HCT116 (cell line): ENCODE measurements at regions not wholly inside any gene's neighbourhood (a gene's known extent, or its start where the extent isn't known, plus 50 kb on each side); places are given as distances from the start of the nearest gene placed in this dataset.

Experiments used
- ATF3 ChIP-seq: IDR thresholded peaks from 2 replicates; pipeline ENCODE4 v1.6.1; 2012
- CEBPB ChIP-seq: IDR thresholded peaks from 2 replicates; pipeline ENCODE4 v1.6.1; 2012; ENCODE audit warnings: low read depth
- CTCF ChIP-seq, 3 experiments: fragments of 200-600 bp in 1 of 3; sonication (generic) in 1 of 3; IDR thresholded peaks in 2 of 3; conservative IDR thresholded peaks in 1 of 3; 2 replicates each; pipeline ENCODE4 v1.5.1; 2012 to 2017; ENCODE audit warnings: low read depth in 2 of 3, low read length in 2 of 3, antibody characterized with exemption in 1 of 3, borderline replicate concordance in 1 of 3, control low read depth in 1 of 3, mild to moderate bottlenecking in 1 of 3, mixed read lengths in 1 of 3, mixed run types in 1 of 3, moderate library complexity in 1 of 3; ENCODE audit not compliant: insufficient read depth in 1 of 3
- POLR2A ChIP-seq: IDR thresholded peaks from 2 replicates; pipeline ENCODE4 v1.7.0; 2011; ENCODE audit warnings: borderline replicate concordance; ENCODE audit not compliant: insufficient read depth, insufficient read length; ENCODE audit errors: extremely low read depth
- POLR2AphosphoS5 ChIP-seq: IDR thresholded peaks from 2 replicates; pipeline ENCODE4 v1.6.1; 2011; ENCODE audit warnings: mild to moderate bottlenecking, low read depth, low read length, moderate library complexity
- RAD21 ChIP-seq: IDR thresholded peaks from 2 replicates; pipeline ENCODE4 v1.6.1; 2012; ENCODE audit warnings: low read depth, mild to moderate bottlenecking
- SP1 ChIP-seq: IDR thresholded peaks from 2 replicates; pipeline ENCODE4 v1.6.1; 2012; ENCODE audit warnings: low read depth

DNA sequence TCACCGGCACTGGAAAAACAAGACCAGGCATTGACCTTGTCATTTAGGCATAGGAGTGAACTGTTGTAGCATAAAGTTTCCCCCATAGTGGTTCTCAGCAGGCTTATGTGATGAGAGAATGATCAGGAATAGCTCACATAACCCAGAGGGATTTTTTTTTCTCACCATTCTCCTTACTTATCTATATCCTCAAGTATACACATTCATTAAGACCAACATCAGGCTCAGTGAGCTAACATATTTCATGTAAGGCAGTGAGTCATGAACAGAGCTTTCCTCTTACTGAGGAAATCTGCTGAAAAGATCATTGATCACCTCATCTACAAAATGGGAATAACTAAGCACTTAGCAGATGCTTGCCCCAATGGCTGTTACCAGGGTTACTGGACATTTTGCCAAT is 396.6 kb upstream of the TMCO5A start:
- no peak for TF ChIP-seq POLR2A
- TF ChIP-seq CEBPB, result no peak
- no peak for TF ChIP-seq POLR2AphosphoS5
- TF ChIP-seq SP1, result no peak
- no peak for TF ChIP-seq ATF3
- no peak for TF ChIP-seq RAD21
- TF ChIP-seq CTCF (IDR thresholded peaks at IDR 0.05 in 2 of 3, conservative IDR thresholded peaks at IDR 0.05 in 1 of 3; ENCODE audit: borderline replicate concordance in 1 of 3, insufficient read depth in 1 of 3, low read depth in 2 of 3, low read length in 2 of 3), result no peak
